ENCODE measurements at regions not wholly inside any gene's neighbourhood (a gene's known extent, or its start where the extent isn't known, plus 50 kb on each side); places are given as distances from the start of the nearest gene placed in this dataset.

DNA sequence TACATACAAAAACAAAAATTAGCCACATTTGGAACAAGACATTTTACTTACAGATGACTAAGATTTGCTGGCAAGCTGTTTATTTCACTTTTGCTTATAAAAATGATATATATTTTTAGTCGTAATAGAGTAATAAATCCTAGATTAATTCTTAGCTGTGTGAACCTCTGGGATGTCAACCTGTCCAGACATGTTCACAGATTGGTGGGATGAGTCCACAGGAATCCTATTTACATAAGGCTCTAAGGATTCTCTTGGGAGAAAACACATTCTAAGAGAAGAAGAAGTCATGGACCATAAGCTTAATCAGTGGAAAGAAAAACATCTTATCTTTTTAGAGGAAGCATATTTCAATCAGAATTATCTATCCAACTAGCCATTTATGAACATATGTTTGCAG is 797.4 kb downstream of the C12orf50 start:
- no peak for TF ChIP-seq EZH2phosphoT487 (IDR thresholded peaks at IDR 0.05; ENCODE audit: insufficient read depth, low read depth)
- no peak for TF ChIP-seq EZH2 (IDR thresholded peaks at IDR 0.05; ENCODE audit: insufficient read depth, poor library complexity, severe bottlenecking)
